Fibroblast of skin of back (primary cell): ENCODE measurements at regions not wholly inside any gene's neighbourhood (a gene's known extent, or its start where the extent isn't known, plus 50 kb on each side); places are given as distances from the start of the nearest gene placed in this dataset.
"Not testable (repeated sequence)": the region's sequence is repeated elsewhere in the genome, so short reads cannot be mapped to it uniquely, and the experiment has no call there.

Experiments
- DNase-seq: peaks from one replicate; pipeline ENCODE4 v3.0.0-alpha.2; 2013

- DNase-seq: no peak
Measured at GRCh38 chr6:3546121-3546520, 89.3 kb upstream of the SLC22A23 start.

GRCh38 chr6:3545156-3545555 lies 88.3 kb upstream of the SLC22A23 start:
- no peak for DNase-seq

- no peak for DNase-seq
Measured at GRCh38 chr6:3542032-3542640, 85.3 kb upstream of the SLC22A23 start.

- DNase-seq: no peak
Measured at GRCh38 chr6:3541006-3541585, 84.2 kb upstream of the SLC22A23 start.

GRCh38 chr6:3540253-3540820 lies 83.5 kb upstream of the SLC22A23 start:
- DNase-seq: no peak

- no peak for DNase-seq
Measured at GRCh38 chr6:3538536-3538935, 81.7 kb upstream of the SLC22A23 start.

GRCh38 chr6:3536901-3537300 lies 80.1 kb upstream of the SLC22A23 start:
- DNase-seq: no peak

- no peak for DNase-seq
Measured at GRCh38 chr6:3535776-3536435, 79.1 kb upstream of the SLC22A23 start.

- no peak for DNase-seq
Measured at GRCh38 chr6:3535033-3535775, 78.4 kb upstream of the SLC22A23 start.

GRCh38 chr6:3534599-3534998 lies 77.7 kb upstream of the SLC22A23 start:
- peak; percentile 8 for DNase-seq

- DNase-seq: no peak
Measured at GRCh38 chr6:3533981-3534380, 77.1 kb upstream of the SLC22A23 start.

- DNase-seq: no peak
Measured at GRCh38 chr6:3532296-3532916, 75.6 kb upstream of the SLC22A23 start.

- no peak for DNase-seq
Measured at GRCh38 chr6:3531481-3531880, 74.6 kb upstream of the SLC22A23 start.

- DNase-seq: no peak
Measured at GRCh38 chr6:3530515-3530914, 73.7 kb upstream of the SLC22A23 start.

- DNase-seq: no peak
Measured at GRCh38 chr6:3529721-3530120, 72.9 kb upstream of the SLC22A23 start.

GRCh38 chr6:3529232-3529631 lies 72.4 kb upstream of the SLC22A23 start:
- no peak for DNase-seq

- not testable (repeated sequence) for DNase-seq
Measured at GRCh38 chr6:3528081-3528671, 71.3 kb upstream of the SLC22A23 start.

GRCh38 chr6:3527651-3527977 lies 70.8 kb upstream of the SLC22A23 start:
- peak; percentile 47 for DNase-seq

GRCh38 chr6:3526962-3527650 lies 70.3 kb upstream of the SLC22A23 start:
- peak; percentile 66 for DNase-seq

- no peak for DNase-seq
Measured at GRCh38 chr6:3525915-3526314, 69.1 kb upstream of the SLC22A23 start.

GRCh38 chr6:3524456-3524855 lies 67.6 kb upstream of the SLC22A23 start:
- DNase-seq: no peak

- DNase-seq: no peak
Measured at GRCh38 chr6:3523966-3524365, 67.1 kb upstream of the SLC22A23 start.
